ENCODE measurements at regions not wholly inside any gene's neighbourhood (a gene's known extent, or its start where the extent isn't known, plus 50 kb on each side); places are given as distances from the start of the nearest gene placed in this dataset.

GRCh38 chr20:63084563-63084927, 77.8 kb upstream of the BHLHE23 start:
- Histone ChIP-seq H3K36me3 (ENCODE audit: insufficient read depth, low read length) (no peaks in the 10 kb centered on the region), H3K9ac (ENCODE audit: low read depth, low read length) (no peak overlapping the region), H3K4me1 (ENCODE audit: insufficient read depth, low read length) (no peaks in the 10 kb centered on the region), H3K9me3 (ENCODE audit: control insufficient read depth, insufficient read depth, low read length) (no peaks in the 10 kb centered on the region)

GRCh38 chr20:63083831-63084562, 77.2 kb upstream of the BHLHE23 start:
- no peaks in the 10 kb centered on the region for H3K9me3 ChIP-seq (ENCODE audit: control insufficient read depth, insufficient read depth, low read length)
- H3K9ac ChIP-seq (ENCODE audit: low read depth, low read length): no peak overlapping the region
- H3K4me1 ChIP-seq (ENCODE audit: insufficient read depth, low read length): no peaks in the 10 kb centered on the region
- H3K36me3 ChIP-seq (ENCODE audit: insufficient read depth, low read length): no peaks in the 10 kb centered on the region

- Histone ChIP-seq H3K9me3 (ENCODE audit: control insufficient read depth, insufficient read depth, low read length) (no peaks in the 10 kb centered on the region), H3K36me3 (ENCODE audit: insufficient read depth, low read length) (no peaks in the 10 kb centered on the region), H3K9ac (ENCODE audit: low read depth, low read length) (no peak overlapping the region), H3K4me1 (ENCODE audit: insufficient read depth, low read length) (no peaks in the 10 kb centered on the region)
These were observed 76.4 kb upstream of the BHLHE23 start for GRCh38 chr20:63082939-63083735.

DNA sequence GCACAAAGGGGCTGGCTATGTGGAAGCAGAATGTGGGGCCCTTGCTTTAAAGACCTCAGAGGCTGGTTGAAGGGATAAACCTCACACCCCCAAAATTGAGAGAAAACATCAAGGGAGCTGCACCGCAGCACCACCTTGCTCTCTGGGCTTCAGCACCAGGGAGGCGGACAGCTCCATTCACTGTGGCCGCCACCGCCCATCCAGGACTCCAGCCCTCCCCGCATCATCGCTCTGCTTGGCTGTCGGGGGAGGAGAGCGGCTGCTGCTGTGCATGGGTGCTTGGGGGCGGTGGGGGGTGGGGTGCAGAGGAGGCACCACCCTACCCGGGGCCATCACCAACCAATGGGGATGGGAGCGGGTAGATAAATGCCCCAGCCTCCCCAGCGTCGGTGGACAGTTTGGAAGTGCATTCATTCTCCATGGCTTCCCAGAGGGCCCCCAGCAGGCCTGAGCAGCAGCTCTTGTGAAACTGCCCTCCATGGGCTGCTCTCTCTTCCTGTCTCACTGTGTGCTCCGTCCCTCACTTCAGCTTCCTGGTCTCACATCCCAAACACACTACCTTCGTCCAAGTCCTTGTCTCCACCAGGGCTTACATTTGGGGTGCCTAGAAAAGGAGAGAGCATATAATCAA, 75.7 kb upstream of the BHLHE23 start:
- no peaks in the 10 kb centered on the region for H3K9me3 ChIP-seq (ENCODE audit: control insufficient read depth, insufficient read depth, low read length)
- no peaks in the 10 kb centered on the region for H3K36me3 ChIP-seq (ENCODE audit: insufficient read depth, low read length)
- H3K9ac ChIP-seq (ENCODE audit: low read depth, low read length): no peak overlapping the region
- no peaks in the 10 kb centered on the region for H3K4me1 ChIP-seq (ENCODE audit: insufficient read depth, low read length)

GRCh38 chr20:63081831-63082230, 75.1 kb upstream of the BHLHE23 start:
- H3K9ac ChIP-seq (ENCODE audit: low read depth, low read length): no peak overlapping the region
- no peaks in the 10 kb centered on the region for H3K4me1 ChIP-seq (ENCODE audit: insufficient read depth, low read length)
- no peaks in the 10 kb centered on the region for H3K9me3 ChIP-seq (ENCODE audit: control insufficient read depth, insufficient read depth, low read length)
- no peaks in the 10 kb centered on the region for H3K36me3 ChIP-seq (ENCODE audit: insufficient read depth, low read length)

- Histone ChIP-seq H3K36me3 (ENCODE audit: insufficient read depth, low read length) (no peaks in the 10 kb centered on the region), H3K9me3 (ENCODE audit: control insufficient read depth, insufficient read depth, low read length) (no peaks in the 10 kb centered on the region), H3K9ac (ENCODE audit: low read depth, low read length) (no peak overlapping the region), H3K4me1 (ENCODE audit: insufficient read depth, low read length) (no peaks in the 10 kb centered on the region)
These were observed 74.6 kb upstream of the BHLHE23 start for GRCh38 chr20:63081351-63081750.

DNA sequence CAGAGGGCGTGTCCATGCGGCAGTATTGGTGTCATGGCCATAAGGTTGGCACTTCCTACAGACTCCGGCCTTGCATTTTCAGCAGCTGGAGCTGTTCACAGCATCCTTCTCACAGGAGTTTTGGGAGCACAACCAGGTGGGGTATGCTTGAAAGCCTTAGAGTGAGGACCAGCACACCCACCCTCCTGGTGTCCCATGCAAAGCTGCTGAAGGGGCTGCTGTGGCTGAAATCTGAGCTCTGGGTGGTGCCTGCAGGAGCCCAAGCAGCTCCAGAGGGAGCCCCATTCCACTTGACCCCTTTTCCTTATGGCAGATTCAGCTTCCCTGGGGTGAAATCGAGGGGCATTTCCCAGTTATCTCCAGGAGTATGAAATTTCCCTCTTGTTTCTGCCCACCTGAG, 74.0 kb upstream of the BHLHE23 start:
- Histone ChIP-seq H3K36me3 (ENCODE audit: insufficient read depth, low read length) (no peaks in the 10 kb centered on the region), H3K4me1 (ENCODE audit: insufficient read depth, low read length) (no peaks in the 10 kb centered on the region), H3K9ac (ENCODE audit: low read depth, low read length) (no peak overlapping the region), H3K9me3 (ENCODE audit: control insufficient read depth, insufficient read depth, low read length) (no peaks in the 10 kb centered on the region)

DNA sequence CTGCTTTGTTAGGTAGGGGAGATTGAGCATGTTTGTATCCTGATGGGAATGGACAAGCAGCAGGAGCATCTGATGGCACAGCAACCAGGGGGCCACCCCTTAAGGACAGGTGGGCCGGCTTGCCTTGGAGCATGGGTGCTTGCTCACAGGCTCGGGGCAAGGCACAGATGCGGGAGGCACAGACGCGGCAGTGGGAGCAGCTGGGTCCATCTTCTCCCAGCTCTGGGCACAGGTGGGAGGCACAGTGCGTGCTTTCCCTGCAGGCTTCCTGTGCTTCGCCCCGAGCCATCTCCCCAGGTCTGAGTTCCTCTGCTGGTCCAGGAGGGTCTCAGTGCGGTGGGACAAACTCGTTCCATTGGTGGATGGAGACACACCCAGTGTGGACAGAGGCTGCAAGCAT, 73.6 kb upstream of the BHLHE23 start:
- Histone ChIP-seq H3K9me3 (ENCODE audit: control insufficient read depth, insufficient read depth, low read length) (no peaks in the 10 kb centered on the region), H3K9ac (ENCODE audit: low read depth, low read length) (no peak overlapping the region), H3K4me1 (ENCODE audit: insufficient read depth, low read length) (no peaks in the 10 kb centered on the region), H3K36me3 (ENCODE audit: insufficient read depth, low read length) (no peaks in the 10 kb centered on the region)

- Histone ChIP-seq H3K9ac (ENCODE audit: low read depth, low read length) (no peak overlapping the region), H3K9me3 (ENCODE audit: control insufficient read depth, insufficient read depth, low read length) (no peaks in the 10 kb centered on the region), H3K36me3 (ENCODE audit: insufficient read depth, low read length) (no peaks in the 10 kb centered on the region), H3K4me1 (ENCODE audit: insufficient read depth, low read length) (no peaks in the 10 kb centered on the region)
These were observed 73.2 kb upstream of the BHLHE23 start for GRCh38 chr20:63079971-63080370.

- H3K9ac ChIP-seq (ENCODE audit: low read depth, low read length): no peak overlapping the region
- H3K9me3 ChIP-seq (ENCODE audit: control insufficient read depth, insufficient read depth, low read length): no peaks in the 10 kb centered on the region
- H3K4me1 ChIP-seq (ENCODE audit: insufficient read depth, low read length): no peaks in the 10 kb centered on the region
- no peaks in the 10 kb centered on the region for H3K36me3 ChIP-seq (ENCODE audit: insufficient read depth, low read length)
These were observed 70.9 kb upstream of the BHLHE23 start for GRCh38 chr20:63077705-63078104.

DNA sequence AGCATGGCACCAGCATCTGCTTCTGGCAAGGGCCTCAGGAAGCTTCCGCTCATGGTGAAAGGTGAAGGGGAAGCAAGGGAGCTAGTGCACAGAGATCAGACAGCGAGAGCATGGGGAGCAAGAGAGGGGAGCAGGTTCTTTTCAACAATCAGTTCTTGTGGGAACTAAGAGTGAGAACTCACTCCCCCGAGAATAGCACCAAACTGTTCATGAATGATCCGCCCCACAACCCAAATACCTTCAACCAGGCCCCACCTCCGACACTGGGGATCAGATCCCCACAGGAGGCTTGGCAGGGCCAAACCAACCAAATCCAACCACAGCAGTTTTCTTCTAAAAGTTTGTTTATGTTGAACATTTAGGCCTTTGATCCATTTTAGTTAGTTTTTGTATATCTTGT, 69.7 kb upstream of the BHLHE23 start:
- Histone ChIP-seq H3K4me1 (ENCODE audit: insufficient read depth, low read length) (no peaks in the 10 kb centered on the region), H3K9ac (ENCODE audit: low read depth, low read length) (no peak overlapping the region), H3K9me3 (ENCODE audit: control insufficient read depth, insufficient read depth, low read length) (no peaks in the 10 kb centered on the region), H3K36me3 (ENCODE audit: insufficient read depth, low read length) (no peaks in the 10 kb centered on the region)

DNA sequence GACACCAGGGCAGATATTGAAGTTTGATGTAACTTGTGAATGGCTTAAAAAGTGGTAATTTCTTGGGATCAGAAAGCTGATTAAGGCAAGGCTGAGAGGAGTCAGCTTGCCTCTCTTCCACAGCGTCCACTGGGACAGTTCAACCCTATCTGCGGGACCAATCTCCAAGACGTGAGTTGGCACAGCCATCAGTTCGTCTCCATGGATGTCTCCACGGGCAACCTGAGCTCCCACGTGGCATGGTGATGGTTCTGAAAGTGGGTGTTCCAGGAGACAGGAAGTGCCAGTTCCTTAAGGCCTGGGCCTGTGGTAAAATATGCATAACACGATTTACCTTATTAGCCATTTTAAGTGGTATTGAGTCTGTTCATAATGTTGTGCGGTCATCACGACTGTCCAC, 67.9 kb upstream of the BHLHE23 start:
- no peaks in the 10 kb centered on the region for H3K9me3 ChIP-seq (ENCODE audit: control insufficient read depth, insufficient read depth, low read length)
- H3K36me3 ChIP-seq (ENCODE audit: insufficient read depth, low read length): no peaks in the 10 kb centered on the region
- H3K4me1 ChIP-seq (ENCODE audit: insufficient read depth, low read length): no peaks in the 10 kb centered on the region
- no peak overlapping the region for H3K9ac ChIP-seq (ENCODE audit: low read depth, low read length)

GRCh38 chr20:63074182-63074581, 67.4 kb upstream of the BHLHE23 start:
- Histone ChIP-seq H3K4me1 (ENCODE audit: insufficient read depth, low read length) (no peaks in the 10 kb centered on the region), H3K9ac (ENCODE audit: low read depth, low read length) (no peak overlapping the region), H3K36me3 (ENCODE audit: insufficient read depth, low read length) (no peaks in the 10 kb centered on the region), H3K9me3 (ENCODE audit: control insufficient read depth, insufficient read depth, low read length) (no peaks in the 10 kb centered on the region)

DNA sequence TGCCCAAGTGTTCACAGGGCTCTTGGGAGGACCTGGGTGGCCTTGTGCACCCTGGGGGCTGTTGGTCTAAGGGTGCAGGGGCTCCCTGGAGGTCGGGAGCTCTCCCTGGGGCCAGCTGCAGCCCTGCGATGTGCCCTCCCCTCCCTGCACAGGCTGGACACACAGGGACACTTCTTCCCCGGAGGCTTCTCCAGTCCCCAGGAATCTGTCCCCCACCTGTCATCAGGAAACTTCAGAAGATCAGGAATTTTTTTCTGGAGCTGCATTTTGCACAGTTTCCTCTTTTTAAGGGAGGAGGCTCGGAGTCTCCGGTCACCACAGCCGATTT, 66.9 kb upstream of the BHLHE23 start:
- Histone ChIP-seq H3K4me1 (ENCODE audit: insufficient read depth, low read length) (no peaks in the 10 kb centered on the region), H3K9me3 (ENCODE audit: control insufficient read depth, insufficient read depth, low read length) (no peaks in the 10 kb centered on the region), H3K9ac (ENCODE audit: low read depth, low read length) (no peak overlapping the region), H3K36me3 (ENCODE audit: insufficient read depth, low read length) (no peaks in the 10 kb centered on the region)
